ENCODE measurements at regions not wholly inside any gene's neighbourhood (a gene's known extent, or its start where the extent isn't known, plus 50 kb on each side); places are given as distances from the start of the nearest gene placed in this dataset.

GRCh38 chr2:236496340-236496739 is 73.3 kb upstream of the ACKR3 start:
- DNase-seq (ENCODE audit: low spot score): no peak

DNA sequence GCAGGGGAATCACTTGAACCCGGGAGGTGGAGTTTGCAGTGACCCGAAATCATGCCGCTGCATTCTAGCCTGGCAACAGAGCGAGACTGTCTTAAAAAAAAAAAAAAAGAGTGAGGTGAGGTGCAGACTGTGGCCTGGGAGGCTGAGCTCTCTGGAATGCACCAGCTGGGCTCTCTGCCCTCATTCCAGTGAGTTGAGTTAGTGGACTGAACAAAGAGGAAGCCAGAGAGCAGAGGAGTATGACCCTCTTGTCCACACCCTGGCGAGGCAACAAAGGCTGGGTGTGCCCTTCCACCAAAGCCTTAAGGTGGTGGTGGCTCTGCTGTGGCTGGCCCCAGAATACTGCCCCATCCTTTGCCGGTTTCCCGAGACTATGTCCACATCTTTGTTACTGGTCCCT is 71.3 kb upstream of the ACKR3 start:
- DNase-seq (ENCODE audit: low spot score): peak; percentile 75

DNA sequence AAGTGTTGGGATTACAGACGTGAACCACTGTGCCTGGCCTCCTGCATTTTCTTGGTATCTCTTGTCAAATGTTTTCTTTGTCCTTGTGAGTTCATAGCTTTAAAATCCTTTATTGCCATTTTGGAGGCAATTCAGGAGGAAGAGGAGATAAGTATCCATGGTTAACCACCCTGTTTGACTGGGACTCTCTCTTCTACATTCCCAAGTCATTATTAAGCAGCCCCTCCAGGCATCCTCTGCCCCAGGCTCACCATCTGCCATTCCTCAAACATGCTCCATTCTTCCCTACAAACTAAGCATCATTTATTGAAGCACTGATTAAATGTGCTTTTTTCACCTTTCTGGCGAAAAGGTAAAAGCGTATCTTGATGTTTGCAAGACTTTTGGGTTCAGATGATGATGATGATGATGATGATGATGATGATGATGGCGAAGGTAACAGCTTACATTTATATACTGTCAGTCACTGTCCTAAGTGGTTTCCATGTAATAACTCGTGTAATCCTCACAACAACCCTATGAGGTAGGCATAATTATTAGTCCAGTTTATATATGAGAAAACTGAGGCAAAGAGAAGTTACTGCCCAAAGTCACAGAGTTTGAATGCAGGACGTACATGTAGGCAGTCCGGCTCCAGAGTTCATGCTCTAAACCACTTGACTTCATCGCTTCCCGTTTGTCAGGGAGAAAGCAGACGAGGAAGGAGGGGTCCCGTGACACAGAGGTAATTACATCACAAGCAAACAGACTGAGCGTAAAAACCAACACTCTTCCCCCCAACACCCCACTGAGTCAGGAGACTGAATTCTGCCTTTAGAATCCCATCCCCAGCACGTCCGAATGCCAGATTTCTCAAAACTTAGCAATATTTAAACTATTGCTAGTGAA is 69.7 kb upstream of the ACKR3 start:
- DNase-seq (ENCODE audit: low spot score): no peak

DNA sequence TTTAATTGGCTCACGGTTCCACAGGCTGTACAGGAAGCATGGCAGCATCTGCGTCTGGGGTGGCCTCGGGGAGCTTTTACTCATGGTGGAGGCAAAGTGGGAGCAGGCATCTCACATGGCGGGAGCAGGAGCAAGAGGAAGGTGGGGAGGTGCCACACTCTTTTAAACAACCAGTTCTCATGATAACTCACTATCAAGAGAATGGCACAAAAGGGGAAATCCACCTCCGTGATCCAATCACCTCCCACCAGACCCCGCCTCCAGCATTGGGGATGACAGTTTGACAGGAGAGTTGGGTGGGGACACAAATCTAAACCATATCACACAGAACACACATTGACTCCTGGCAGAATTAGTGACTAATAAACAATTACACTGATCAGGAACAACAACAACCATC is 68.6 kb upstream of the ACKR3 start:
- no peak for DNase-seq (ENCODE audit: low spot score)

- peak; percentile 45 for DNase-seq (ENCODE audit: low spot score)
Measured at GRCh38 chr2:236501531-236501930, 68.1 kb upstream of the ACKR3 start.

GRCh38 chr2:236503100-236503499 is 66.5 kb upstream of the ACKR3 start:
- no peak for DNase-seq (ENCODE audit: low spot score)

DNA sequence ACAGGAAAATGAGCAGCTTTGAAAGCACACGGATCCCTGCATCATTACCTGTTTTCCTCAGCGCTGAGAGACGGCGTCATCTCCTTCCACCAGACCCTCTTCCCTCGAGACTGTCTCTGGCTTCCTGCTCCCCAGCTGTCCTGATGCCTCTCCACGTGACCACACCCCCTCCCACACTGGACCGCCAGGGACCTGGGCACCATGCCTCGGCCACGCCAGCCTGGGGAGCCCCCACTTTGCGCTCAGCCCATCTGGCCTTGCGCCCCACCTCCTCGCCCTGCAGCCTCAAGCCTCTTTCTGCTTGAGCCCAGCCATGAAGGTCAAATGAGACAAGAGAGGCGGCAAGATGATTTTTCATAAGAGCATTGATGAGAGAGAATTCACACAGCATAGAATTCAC is 66.0 kb upstream of the ACKR3 start:
- no peak for DNase-seq (ENCODE audit: low spot score)

- peak; percentile 62 for DNase-seq (ENCODE audit: low spot score)
Measured at GRCh38 chr2:236505041-236505440, 64.6 kb upstream of the ACKR3 start.

- no peak for DNase-seq (ENCODE audit: low spot score)
Measured at GRCh38 chr2:236505648-236506047, 64.0 kb upstream of the ACKR3 start.

- peak; percentile 62 for DNase-seq (ENCODE audit: low spot score)
Measured at GRCh38 chr2:236507393-236508085, 62.1 kb upstream of the ACKR3 start.

GRCh38 chr2:236508466-236508865 is 61.2 kb upstream of the ACKR3 start:
- no peak for DNase-seq (ENCODE audit: low spot score)

DNA sequence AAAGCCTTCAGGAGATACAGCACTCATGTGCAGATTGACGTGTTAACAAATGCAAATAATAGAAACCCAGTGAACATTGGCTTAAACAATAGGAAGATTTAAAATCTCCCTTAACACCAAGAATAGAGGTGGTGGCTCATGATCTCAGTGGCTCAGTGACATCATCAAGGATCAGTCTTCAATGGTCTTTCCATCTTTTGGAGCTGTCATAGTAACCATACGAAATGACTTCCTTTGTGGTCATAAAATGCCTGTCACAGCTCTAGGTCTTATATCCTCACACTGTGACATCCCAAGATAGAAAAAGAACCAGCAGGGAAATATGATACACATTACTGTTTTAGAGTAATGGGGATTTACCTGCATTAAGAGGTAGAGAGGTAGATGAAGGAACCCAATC is 59.6 kb upstream of the ACKR3 start:
- no peak for DNase-seq (ENCODE audit: low spot score)

DNA sequence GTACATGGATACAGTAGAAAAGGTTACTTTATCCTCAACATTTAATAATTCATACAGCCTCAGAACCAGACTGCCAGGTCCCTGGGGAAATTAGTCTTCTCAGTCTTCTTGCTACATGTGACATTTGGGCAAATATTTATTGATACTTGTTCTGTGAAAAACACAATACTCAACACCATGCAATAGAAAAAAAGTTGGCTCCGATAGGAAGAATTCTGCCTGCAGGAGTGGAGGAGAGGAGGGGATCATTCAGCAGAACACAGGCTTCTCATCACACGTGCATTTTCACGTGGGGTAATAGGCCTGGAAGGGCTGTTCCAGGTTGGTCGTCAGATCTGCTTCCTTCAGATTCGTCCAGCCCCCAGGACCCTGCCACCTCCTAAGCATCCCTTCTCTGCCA is 58.4 kb upstream of the ACKR3 start:
- DNase-seq (ENCODE audit: low spot score): no peak

DNA sequence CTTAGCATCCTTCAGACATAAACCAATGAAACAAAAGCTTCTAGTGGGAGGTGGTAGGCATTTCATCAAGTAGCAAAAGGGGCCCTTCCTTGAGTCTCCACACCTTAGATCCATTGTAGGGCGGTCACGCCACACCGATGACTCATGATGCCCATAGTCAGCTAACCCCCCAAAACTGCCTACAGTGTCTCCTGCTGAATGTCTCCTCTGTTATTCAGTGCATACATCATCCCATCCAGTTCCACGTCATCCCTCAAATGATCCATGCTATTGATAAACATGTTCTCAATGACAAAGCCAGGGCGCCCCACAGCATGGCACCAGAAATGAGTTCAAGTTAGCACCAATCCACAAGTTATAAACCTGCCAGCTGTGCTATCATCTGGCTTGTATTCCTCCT is 57.4 kb upstream of the ACKR3 start:
- no peak for DNase-seq (ENCODE audit: low spot score)

- no peak for DNase-seq (ENCODE audit: low spot score)
Measured at GRCh38 chr2:236512902-236513435, 56.7 kb upstream of the ACKR3 start.

DNA sequence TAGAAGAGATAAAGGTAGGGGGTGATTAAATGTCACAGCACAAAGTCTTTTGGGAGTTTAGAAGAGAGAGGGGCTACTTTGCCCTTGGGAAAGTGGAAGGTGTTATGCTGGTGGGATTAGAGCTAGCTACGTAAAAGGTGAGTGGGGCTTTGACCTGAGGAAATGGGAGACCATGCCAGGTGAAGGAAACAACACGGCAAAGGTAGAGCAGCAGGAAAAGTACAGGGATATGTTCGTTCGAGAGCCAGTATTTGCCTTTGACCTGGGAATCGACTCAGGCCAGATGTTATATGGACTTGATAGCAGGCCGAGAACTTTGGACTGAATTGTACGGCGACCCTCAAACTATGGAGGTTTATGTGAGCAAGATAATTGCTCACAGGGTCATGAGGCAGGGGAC is 55.7 kb upstream of the ACKR3 start:
- DNase-seq (ENCODE audit: low spot score): no peak

DNA sequence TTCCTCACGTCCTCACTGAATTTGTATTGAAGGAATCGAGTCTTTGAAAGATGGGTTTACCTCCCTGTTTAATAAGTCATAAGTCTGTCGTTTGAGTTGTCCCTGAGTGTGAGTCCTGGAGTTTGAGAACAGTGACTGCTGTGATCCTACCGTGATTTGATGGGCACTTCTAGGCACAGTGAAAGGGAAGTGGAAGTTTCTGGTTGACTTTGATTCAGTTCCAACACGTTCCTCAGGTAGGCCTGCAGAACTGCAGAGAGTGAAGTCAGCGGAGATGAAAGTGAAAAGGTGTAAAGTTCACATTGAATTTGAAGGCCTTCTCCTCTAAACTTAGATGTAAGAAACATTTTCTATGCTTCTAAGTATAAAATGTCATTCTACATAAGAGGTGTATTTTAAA is 52.9 kb upstream of the ACKR3 start:
- DNase-seq (ENCODE audit: low spot score): no peak

DNA sequence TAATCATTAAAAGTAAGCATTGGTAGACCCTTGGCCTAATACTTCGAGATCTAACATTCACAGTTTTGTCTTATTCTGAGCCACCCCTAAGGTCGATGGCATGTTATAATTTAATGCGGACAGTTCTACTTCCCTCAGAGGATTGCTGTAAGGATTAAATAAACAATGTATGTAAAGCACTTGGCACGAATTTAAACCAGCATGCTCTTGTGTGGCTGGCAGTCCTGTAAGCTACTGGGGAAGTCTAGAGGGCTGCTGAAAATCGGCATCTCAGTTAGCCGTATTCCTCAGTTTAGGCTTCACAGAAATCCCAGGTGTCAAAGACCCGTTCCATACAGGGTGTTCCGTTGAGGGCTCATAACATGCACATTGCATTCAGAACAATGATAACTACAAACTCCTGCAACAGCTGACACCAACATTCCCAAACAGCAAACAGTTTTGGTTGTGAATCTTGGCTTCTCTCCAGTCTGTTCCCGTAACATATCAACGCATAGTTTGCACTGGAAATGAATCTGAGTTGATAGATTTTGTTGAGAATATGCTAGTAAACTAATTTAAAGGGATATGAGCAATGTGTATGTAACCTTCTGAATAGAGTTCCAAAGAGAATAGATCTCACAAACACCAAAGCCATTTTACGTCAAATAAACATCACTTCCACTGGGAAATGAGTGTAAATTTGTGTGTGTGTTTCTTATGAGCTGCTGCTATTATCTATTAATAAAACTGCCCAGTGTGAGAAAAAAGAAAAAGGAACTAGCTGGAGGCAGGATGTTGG is 52.2 kb upstream of the ACKR3 start:
- DNase-seq (ENCODE audit: low spot score): no peak

Measured in umbilical cord (tissue), 1 donor.